Sigmoid colon (tissue), 3 donors: ENCODE measurements at regions not wholly inside any gene's neighbourhood (a gene's known extent, or its start where the extent isn't known, plus 50 kb on each side); places are given as distances from the start of the nearest gene placed in this dataset.

Experiments used
- CTCF ChIP-seq, 4 experiments: fragments of 450-650 bp in 3 of 4; fragments of 200-600 bp in 1 of 4; IDR thresholded peaks; one replicate each; pipeline ENCODE4 v1.5.1; 2016 to 2019; ENCODE audit warnings: antibody characterized with exemption in 4 of 4, mild to moderate bottlenecking in 3 of 4, moderate library complexity in 2 of 4
- POLR2A ChIP-seq, 2 donors: fragments of 450-650 bp; IDR thresholded peaks; one replicate each; pipeline ENCODE4 v1.6.1; 2016; ENCODE audit warnings: antibody characterized with exemption in 2 of 2, mild to moderate bottlenecking in 2 of 2, moderate library complexity in 2 of 2

- TF ChIP-seq CTCF (IDR thresholded peaks at IDR 0.05) (no peak), POLR2A (IDR thresholded peaks at IDR 0.05) (no peak)
Measured at GRCh38 chrY:7501236-7501635, 589.7 kb upstream of the AMELY start.
